ENCODE measurements at regions not wholly inside any gene's neighbourhood (a gene's known extent, or its start where the extent isn't known, plus 50 kb on each side); places are given as distances from the start of the nearest gene placed in this dataset.

DNA sequence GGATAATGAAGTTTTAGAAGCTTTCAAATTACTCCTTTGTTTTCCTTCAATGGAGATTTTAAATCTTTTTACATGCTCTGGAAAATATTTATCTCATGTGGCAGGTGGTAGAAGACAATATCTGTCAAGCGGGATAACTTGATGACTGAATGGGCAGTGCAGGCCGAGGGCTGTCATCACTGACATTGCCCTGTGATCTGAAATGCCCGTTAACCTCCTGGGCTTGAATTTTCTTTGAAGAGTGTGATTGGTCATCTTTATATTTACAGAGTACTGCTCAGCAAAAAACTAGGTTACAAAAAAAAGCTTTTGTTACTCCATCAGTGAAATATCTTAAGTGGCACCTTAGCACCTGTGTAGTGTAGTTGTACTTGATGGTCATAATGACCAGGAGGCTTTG is 147.5 kb downstream of the GATB start:
- no peak for DNase-seq

DNA sequence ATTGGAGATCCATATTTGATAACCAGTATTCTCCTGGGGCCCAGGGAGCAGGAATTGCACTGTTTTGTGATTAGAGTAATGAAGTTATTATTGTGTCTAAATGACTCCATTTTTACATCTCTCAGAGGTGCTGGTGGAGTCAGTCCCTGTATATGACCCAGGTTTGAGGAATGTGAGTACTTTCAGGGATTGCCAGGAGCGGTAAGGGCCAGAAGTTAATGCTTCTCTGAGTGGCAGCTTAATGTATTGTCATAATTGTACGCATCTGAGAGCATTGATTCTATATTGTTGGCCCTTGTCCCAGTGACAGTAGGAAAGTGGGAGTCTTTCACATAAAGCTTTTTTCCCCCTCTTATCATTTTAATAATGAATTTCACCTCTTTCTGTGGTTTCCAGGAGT is 146.2 kb downstream of the GATB start:
- no peak for DNase-seq

DNA sequence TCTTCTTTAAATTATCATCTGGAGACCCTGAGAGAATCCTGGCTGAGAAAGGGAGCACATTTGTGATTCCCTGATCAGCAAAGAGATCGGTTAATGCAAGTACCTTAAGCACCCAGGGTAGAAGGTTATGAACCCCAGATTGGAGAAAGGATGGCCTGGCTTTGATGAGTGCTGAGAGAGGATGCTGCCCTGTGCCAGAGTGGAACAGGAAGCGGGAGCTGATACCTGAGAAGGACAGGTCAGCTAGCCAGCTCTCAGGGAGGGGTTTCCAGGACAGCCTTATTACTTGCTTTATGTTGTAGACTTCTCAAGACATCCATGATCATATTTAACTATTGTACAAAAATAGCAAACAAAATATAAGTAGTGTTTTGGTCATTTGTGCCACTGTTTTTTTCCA is 141.9 kb downstream of the GATB start:
- no peak for DNase-seq

DNA sequence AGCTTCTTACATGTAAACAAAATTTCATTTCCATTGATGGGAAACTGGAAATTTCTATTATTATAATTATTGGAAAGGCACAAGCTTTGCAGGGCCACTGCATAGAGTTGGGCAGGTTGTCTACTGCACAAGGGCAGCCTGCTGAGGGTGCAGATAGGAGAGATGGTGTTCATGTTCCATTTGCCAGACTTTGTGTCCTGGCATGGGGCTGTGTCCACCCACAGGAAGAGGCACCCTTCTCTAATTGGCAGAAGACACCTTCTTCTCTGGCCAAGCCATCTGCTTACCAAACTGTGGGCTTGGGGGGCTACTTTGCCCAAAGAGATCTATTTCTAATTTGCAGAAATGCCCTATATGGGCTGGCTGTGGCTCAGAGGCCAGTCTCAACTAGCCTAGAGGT is 140.7 kb downstream of the GATB start:
- no peak for DNase-seq

All from NCI-H526 (cell line).